Right lobe of liver (tissue), 4 donors: ENCODE measurements at regions not wholly inside any gene's neighbourhood (a gene's known extent, or its start where the extent isn't known, plus 50 kb on each side); places are given as distances from the start of the nearest gene placed in this dataset.

Source experiments
- POLR2A ChIP-seq: fragments of 450-650 bp; IDR thresholded peaks from one replicate; pipeline ENCODE4 v1.6.1; 2017; ENCODE audit warnings: antibody characterized with exemption, mild to moderate bottlenecking
- TF ChIP-seq, protein P1 (sequence below), 4 donors: fragments of 200-600 bp in 3 of 4; fragments of 450-650 bp in 1 of 4; IDR thresholded peaks; one replicate each; pipeline versions ENCODE4 v1.5.1 to v1.8.0; 2016 to 2022; ENCODE audit warnings: antibody characterized with exemption in 4 of 4, mild to moderate bottlenecking in 2 of 4
- donor health status: DM: no; HTN: no; CAD: no.
- donor health status: DM: no; HTN: no; CAD: no.
- donor health status: DM: no; HTN: yes; CAD: no.

DNA sequence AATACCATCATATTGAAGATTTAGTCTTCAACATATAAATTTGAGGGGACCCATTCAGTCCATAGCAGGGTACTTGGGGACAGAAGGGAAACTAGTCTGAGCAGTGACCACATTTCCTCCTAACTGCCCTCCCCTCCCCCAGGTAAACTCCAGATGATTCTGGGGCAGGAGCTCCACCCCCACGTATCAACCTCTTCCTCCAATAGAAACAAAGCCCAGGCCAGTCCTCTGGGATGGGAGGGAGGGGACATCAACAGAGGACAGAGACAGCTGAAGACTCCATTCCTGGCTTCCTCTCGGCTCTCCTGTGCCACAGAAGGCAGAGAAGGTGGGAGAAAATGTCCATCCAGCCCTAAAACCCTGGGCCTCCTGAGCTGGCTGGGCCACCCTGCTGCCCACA lies 85.0 kb upstream of the TOP1 start:
- TF ChIP-seq, protein P1, sequence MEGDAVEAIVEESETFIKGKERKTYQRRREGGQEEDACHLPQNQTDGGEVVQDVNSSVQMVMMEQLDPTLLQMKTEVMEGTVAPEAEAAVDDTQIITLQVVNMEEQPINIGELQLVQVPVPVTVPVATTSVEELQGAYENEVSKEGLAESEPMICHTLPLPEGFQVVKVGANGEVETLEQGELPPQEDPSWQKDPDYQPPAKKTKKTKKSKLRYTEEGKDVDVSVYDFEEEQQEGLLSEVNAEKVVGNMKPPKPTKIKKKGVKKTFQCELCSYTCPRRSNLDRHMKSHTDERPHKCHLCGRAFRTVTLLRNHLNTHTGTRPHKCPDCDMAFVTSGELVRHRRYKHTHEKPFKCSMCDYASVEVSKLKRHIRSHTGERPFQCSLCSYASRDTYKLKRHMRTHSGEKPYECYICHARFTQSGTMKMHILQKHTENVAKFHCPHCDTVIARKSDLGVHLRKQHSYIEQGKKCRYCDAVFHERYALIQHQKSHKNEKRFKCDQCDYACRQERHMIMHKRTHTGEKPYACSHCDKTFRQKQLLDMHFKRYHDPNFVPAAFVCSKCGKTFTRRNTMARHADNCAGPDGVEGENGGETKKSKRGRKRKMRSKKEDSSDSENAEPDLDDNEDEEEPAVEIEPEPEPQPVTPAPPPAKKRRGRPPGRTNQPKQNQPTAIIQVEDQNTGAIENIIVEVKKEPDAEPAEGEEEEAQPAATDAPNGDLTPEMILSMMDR (IDR thresholded peaks at IDR 0.05): no peak
- no peak for TF ChIP-seq POLR2A
